ENCODE measurements at regions not wholly inside any gene's neighbourhood (a gene's known extent, or its start where the extent isn't known, plus 50 kb on each side); places are given as distances from the start of the nearest gene placed in this dataset.

GRCh38 chr15:94736236-94736635 lies 504.9 kb downstream of the MCTP2 start:
- H3K27ac ChIP-seq, result no peak overlapping the region
- intact Hi-C loops (cut with DNase I; ENCODE audit: low total_unique reads), result no loop called here
- H3K36me3 ChIP-seq, result no peaks in the 10 kb centered on the region
- H3K4me1 ChIP-seq, result no peaks in the 10 kb centered on the region
- no peak for TF ChIP-seq POLR2A (IDR thresholded peaks at IDR 0.05)
- no peak for TF ChIP-seq CTCF (IDR thresholded peaks at IDR 0.05)
- no peak for TF ChIP-seq POLR2AphosphoS5 (IDR thresholded peaks at IDR 0.05)
- H3K27me3 ChIP-seq, result no peaks in the 10 kb centered on the region
- no peak overlapping the region for H3K4me3 ChIP-seq
- H3K9me3 ChIP-seq, result no peaks in the 10 kb centered on the region
- no peak for DNase-seq (ENCODE audit: low spot score in 2 of 2)

- DNase-seq (ENCODE audit: low spot score in 2 of 2), result no peak
Measured at GRCh38 chr15:94739639-94740038, 508.3 kb downstream of the MCTP2 start.

GRCh38 chr15:94740469-94740868 lies 509.1 kb downstream of the MCTP2 start:
- no peak for DNase-seq (ENCODE audit: low spot score in 2 of 2)
- TF ChIP-seq POLR2AphosphoS5 (IDR thresholded peaks at IDR 0.05) (no peak), CTCF (IDR thresholded peaks at IDR 0.05) (no peak), POLR2A (IDR thresholded peaks at IDR 0.05) (no peak)
- intact Hi-C loops (cut with DNase I; ENCODE audit: low total_unique reads), result no loop called here

More at GRCh38 chr15:94739639-94740038, 508.3 kb downstream of the MCTP2 start:
- intact Hi-C loops (cut with DNase I; ENCODE audit: low total_unique reads), result no loop called here
- no peak overlapping the region for H3K4me3 ChIP-seq
- H3K27me3 ChIP-seq, result no peaks in the 10 kb centered on the region
- TF ChIP-seq POLR2AphosphoS5 (IDR thresholded peaks at IDR 0.05) (no peak), POLR2A (IDR thresholded peaks at IDR 0.05) (no peak), CTCF (IDR thresholded peaks at IDR 0.05) (no peak)
- no peaks in the 10 kb centered on the region for H3K36me3 ChIP-seq
- H3K27ac ChIP-seq, result no peak overlapping the region
- H3K4me1 ChIP-seq, result no peaks in the 10 kb centered on the region
- H3K9me3 ChIP-seq, result no peaks in the 10 kb centered on the region

GRCh38 chr15:94743668-94744067 lies 512.3 kb downstream of the MCTP2 start:
- DNase-seq (ENCODE audit: low spot score in 2 of 2), result no peak
- no peaks in the 10 kb centered on the region for H3K36me3 ChIP-seq
- TF ChIP-seq CTCF (IDR thresholded peaks at IDR 0.05) (no peak), POLR2A (IDR thresholded peaks at IDR 0.05) (no peak), POLR2AphosphoS5 (IDR thresholded peaks at IDR 0.05) (no peak)
- H3K27ac ChIP-seq, result no peak overlapping the region
- H3K4me3 ChIP-seq, result no peak overlapping the region
- no peaks in the 10 kb centered on the region for H3K9me3 ChIP-seq
- H3K27me3 ChIP-seq, result no peaks in the 10 kb centered on the region
- intact Hi-C loops (cut with DNase I; ENCODE audit: low total_unique reads), result no loop called here
- no peaks in the 10 kb centered on the region for H3K4me1 ChIP-seq

More at GRCh38 chr15:94740469-94740868, 509.1 kb downstream of the MCTP2 start:
- Histone ChIP-seq H3K4me1 (no peaks in the 10 kb centered on the region), H3K27ac (no peak overlapping the region), H3K27me3 (no peaks in the 10 kb centered on the region), H3K4me3 (no peak overlapping the region), H3K9me3 (no peaks in the 10 kb centered on the region), H3K36me3 (no peaks in the 10 kb centered on the region)

GRCh38 chr15:94744080-94744793 lies 512.9 kb downstream of the MCTP2 start:
- Histone ChIP-seq H3K27me3 (no peaks in the 10 kb centered on the region), H3K9me3 (no peaks in the 10 kb centered on the region), H3K36me3 (no peaks in the 10 kb centered on the region), H3K27ac (no peak overlapping the region), H3K4me1 (no peaks in the 10 kb centered on the region), H3K4me3 (no peak overlapping the region)
- intact Hi-C loops (cut with DNase I; ENCODE audit: low total_unique reads), result no loop called here
- TF ChIP-seq POLR2AphosphoS5 (IDR thresholded peaks at IDR 0.05) (no peak), CTCF (IDR thresholded peaks at IDR 0.05) (no peak), POLR2A (IDR thresholded peaks at IDR 0.05) (no peak)
- no peak for DNase-seq (ENCODE audit: low spot score in 2 of 2)
